Right forelimb (tissue), 1 donor: ENCODE measurements at regions not wholly inside any gene's neighbourhood (a gene's known extent, or its start where the extent isn't known, plus 50 kb on each side); places are given as distances from the start of the nearest gene placed in this dataset.
"Not testable (repeated sequence)": the region's sequence is repeated elsewhere in the genome, so short reads cannot be mapped to it uniquely, and the experiment has no call there.

Experiments
- DNase-seq: peaks from one replicate; pipeline ENCODE4 v3.0.0-alpha.2; 2018

- DNase-seq, result no peak
Observed at GRCh38 chr4:167955006-167955405, 137.3 kb upstream of the ANXA10 start.

GRCh38 chr4:167956676-167957075 is 135.7 kb upstream of the ANXA10 start:
- DNase-seq, result no peak

GRCh38 chr4:167964766-167965373 is 127.5 kb upstream of the ANXA10 start:
- no peak for DNase-seq

- DNase-seq, result no peak
Observed at GRCh38 chr4:167966143-167966542, 126.2 kb upstream of the ANXA10 start.

- DNase-seq, result no peak
Observed at GRCh38 chr4:167973513-167973912, 118.8 kb upstream of the ANXA10 start.

GRCh38 chr4:167985565-167985964 is 106.8 kb upstream of the ANXA10 start:
- no peak for DNase-seq

- DNase-seq, result no peak
Observed at GRCh38 chr4:167986044-167986443, 106.3 kb upstream of the ANXA10 start.

- no peak for DNase-seq
Observed at GRCh38 chr4:167987285-167987684, 105.1 kb upstream of the ANXA10 start.

- no peak for DNase-seq
Observed at GRCh38 chr4:167989815-167990214, 102.5 kb upstream of the ANXA10 start.

GRCh38 chr4:168008112-168008511 is 84.2 kb upstream of the ANXA10 start:
- DNase-seq, result not testable (repeated sequence)

GRCh38 chr4:168019019-168019651 is 73.2 kb upstream of the ANXA10 start:
- DNase-seq, result no peak

- DNase-seq, result no peak
Observed at GRCh38 chr4:168019921-168020320, 72.4 kb upstream of the ANXA10 start.

- DNase-seq, result no peak
Observed at GRCh38 chr4:168021666-168022065, 70.7 kb upstream of the ANXA10 start.

- no peak for DNase-seq
Observed at GRCh38 chr4:168028568-168028967, 63.8 kb upstream of the ANXA10 start.

GRCh38 chr4:168028970-168029597 is 63.3 kb upstream of the ANXA10 start:
- DNase-seq, result no peak

- DNase-seq, result no peak
Observed at GRCh38 chr4:168037676-168038075, 54.7 kb upstream of the ANXA10 start.

GRCh38 chr4:168039593-168039992 is 52.7 kb upstream of the ANXA10 start:
- DNase-seq, result no peak
